ENCODE measurements at regions not wholly inside any gene's neighbourhood (a gene's known extent, or its start where the extent isn't known, plus 50 kb on each side); places are given as distances from the start of the nearest gene placed in this dataset.
"Not testable (repeated sequence)": the region's sequence is repeated elsewhere in the genome, so short reads cannot be mapped to it uniquely, and the experiment has no call there.

- no peak overlapping the region for H3K4me2 ChIP-seq (ENCODE audit: extremely low read depth, insufficient read depth, low read length)
- H4K20me1 ChIP-seq (ENCODE audit: control insufficient read depth, extremely low read depth, insufficient read depth, low read length): no peaks in the 10 kb centered on the region
- H3K27ac ChIP-seq (ENCODE audit: insufficient read depth, low read length): no peak overlapping the region
- no peaks in the 10 kb centered on the region for H3K27me3 ChIP-seq (ENCODE audit: control insufficient read depth, insufficient read depth, low read length)
- no peak overlapping the region for H2AFZ ChIP-seq (ENCODE audit: low read length)
- H3K36me3 ChIP-seq (ENCODE audit: control insufficient read depth, insufficient read depth, low read length): no peaks in the 10 kb centered on the region
- DNase-seq (ENCODE audit: low read depth in 2 of 2): no peak
- TF ChIP-seq CTCF (conservative IDR thresholded peaks at IDR 0.05 in 1 of 2, IDR thresholded peaks at IDR 0.05 in 1 of 2; ENCODE audit: low read depth in 1 of 2, low read length in 2 of 2) (no peak), EZH2 (IDR thresholded peaks at IDR 0.05; ENCODE audit: low read length, missing control alignments) (no peak)
- no peaks in the 10 kb centered on the region for H3K9me3 ChIP-seq (ENCODE audit: control insufficient read depth, insufficient read depth, low read depth, low read length)
- H3K79me2 ChIP-seq (ENCODE audit: control insufficient read depth, insufficient read depth, low read length): no peaks in the 10 kb centered on the region
- no peak overlapping the region for H3K9ac ChIP-seq (ENCODE audit: insufficient read depth, low read length)
- H3K4me3 ChIP-seq (replicated peaks in 1 of 4; ENCODE audit: control extremely low read depth in 1 of 4, insufficient read depth in 1 of 4, low read depth in 3 of 4, low read length in 4 of 4): no peak overlapping the region
- no peaks in the 10 kb centered on the region for H3K4me1 ChIP-seq (ENCODE audit: control insufficient read depth, extremely low read depth, insufficient read depth, low read length)
Measured at GRCh38 chrX:1906028-1906427, 291.2 kb downstream of the ASMT start.

DNA sequence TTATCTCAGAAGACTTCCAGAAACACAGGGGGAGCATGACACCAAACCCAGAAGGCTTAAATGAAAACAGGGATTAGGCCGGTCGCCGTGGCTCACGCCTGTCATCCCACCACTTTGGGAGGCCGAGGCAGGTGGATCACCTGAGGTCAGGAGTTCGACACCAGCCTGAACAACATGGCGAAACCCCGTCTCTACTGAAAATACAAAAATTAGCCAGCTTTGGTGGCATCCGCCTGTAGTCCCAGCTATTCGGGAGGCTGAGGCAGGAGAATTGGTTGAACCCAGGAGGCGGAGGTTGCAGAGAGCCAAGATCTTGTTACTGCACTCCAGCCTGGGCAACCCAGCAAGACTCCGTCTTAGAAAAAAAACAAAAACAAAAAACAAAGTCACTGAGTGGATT lies 294.1 kb downstream of the ASMT start:
- not testable (repeated sequence) for H4K20me1 ChIP-seq (ENCODE audit: control insufficient read depth, extremely low read depth, insufficient read depth, low read length); DNase-seq (ENCODE audit: low read depth in 2 of 2); H3K9me3 ChIP-seq (ENCODE audit: control insufficient read depth, insufficient read depth, low read depth, low read length); H3K4me1 ChIP-seq (ENCODE audit: control insufficient read depth, extremely low read depth, insufficient read depth, low read length); H3K9ac ChIP-seq (ENCODE audit: insufficient read depth, low read length); H3K4me2 ChIP-seq (ENCODE audit: extremely low read depth, insufficient read depth, low read length); H3K36me3 ChIP-seq (ENCODE audit: control insufficient read depth, insufficient read depth, low read length); H3K27me3 ChIP-seq (ENCODE audit: control insufficient read depth, insufficient read depth, low read length); H3K79me2 ChIP-seq (ENCODE audit: control insufficient read depth, insufficient read depth, low read length); H3K27ac ChIP-seq (ENCODE audit: insufficient read depth, low read length); H2AFZ ChIP-seq (ENCODE audit: low read length); H3K4me3 ChIP-seq (replicated peaks in 1 of 4; ENCODE audit: control extremely low read depth in 1 of 4, insufficient read depth in 1 of 4, low read depth in 3 of 4, low read length in 4 of 4)

GRCh38 chrX:1909419-1910206 lies 294.8 kb downstream of the ASMT start:
- TF ChIP-seq EZH2 (IDR thresholded peaks at IDR 0.05; ENCODE audit: low read length, missing control alignments): no peak
- Histone ChIP-seq H3K27me3 (ENCODE audit: control insufficient read depth, insufficient read depth, low read length) (no peaks in the 10 kb centered on the region), H3K4me2 (ENCODE audit: extremely low read depth, insufficient read depth, low read length) (no peak overlapping the region), H3K27ac (ENCODE audit: insufficient read depth, low read length) (no peak overlapping the region), H4K20me1 (ENCODE audit: control insufficient read depth, extremely low read depth, insufficient read depth, low read length) (no peaks in the 10 kb centered on the region), H3K4me1 (ENCODE audit: control insufficient read depth, extremely low read depth, insufficient read depth, low read length) (no peaks in the 10 kb centered on the region), H3K4me3 (replicated peaks in 1 of 4; ENCODE audit: control extremely low read depth in 1 of 4, insufficient read depth in 1 of 4, low read depth in 3 of 4, low read length in 4 of 4) (no peak overlapping the region), H2AFZ (ENCODE audit: low read length) (no peak overlapping the region), H3K36me3 (ENCODE audit: control insufficient read depth, insufficient read depth, low read length) (no peaks in the 10 kb centered on the region), H3K9me3 (ENCODE audit: control insufficient read depth, insufficient read depth, low read depth, low read length) (no peaks in the 10 kb centered on the region), H3K9ac (ENCODE audit: insufficient read depth, low read length) (no peak overlapping the region), H3K79me2 (ENCODE audit: control insufficient read depth, insufficient read depth, low read length) (no peaks in the 10 kb centered on the region)
- DNase-seq (ENCODE audit: low read depth in 2 of 2): no peak

GRCh38 chrX:1910207-1910470 lies 295.3 kb downstream of the ASMT start:
- H3K27me3 ChIP-seq (ENCODE audit: control insufficient read depth, insufficient read depth, low read length): no peaks in the 10 kb centered on the region
- no peaks in the 10 kb centered on the region for H3K9me3 ChIP-seq (ENCODE audit: control insufficient read depth, insufficient read depth, low read depth, low read length)
- no peak for DNase-seq (ENCODE audit: low read depth in 2 of 2)
- no peak overlapping the region for H3K27ac ChIP-seq (ENCODE audit: insufficient read depth, low read length)
- no peak overlapping the region for H3K9ac ChIP-seq (ENCODE audit: insufficient read depth, low read length)
- no peak for TF ChIP-seq EZH2 (IDR thresholded peaks at IDR 0.05; ENCODE audit: low read length, missing control alignments)
- TF ChIP-seq CTCF (conservative IDR thresholded peaks at IDR 0.05 in 1 of 2, IDR thresholded peaks at IDR 0.05 in 1 of 2; ENCODE audit: low read depth in 1 of 2, low read length in 2 of 2): no peak
- H3K4me3 ChIP-seq (replicated peaks in 1 of 4; ENCODE audit: control extremely low read depth in 1 of 4, insufficient read depth in 1 of 4, low read depth in 3 of 4, low read length in 4 of 4): no peak overlapping the region
- H2AFZ ChIP-seq (ENCODE audit: low read length): no peak overlapping the region
- H4K20me1 ChIP-seq (ENCODE audit: control insufficient read depth, extremely low read depth, insufficient read depth, low read length): no peaks in the 10 kb centered on the region
- H3K36me3 ChIP-seq (ENCODE audit: control insufficient read depth, insufficient read depth, low read length): no peaks in the 10 kb centered on the region
- H3K4me1 ChIP-seq (ENCODE audit: control insufficient read depth, extremely low read depth, insufficient read depth, low read length): no peaks in the 10 kb centered on the region
- no peaks in the 10 kb centered on the region for H3K79me2 ChIP-seq (ENCODE audit: control insufficient read depth, insufficient read depth, low read length)
- no peak overlapping the region for H3K4me2 ChIP-seq (ENCODE audit: extremely low read depth, insufficient read depth, low read length)

All from fibroblast of lung (primary cell).